ENCODE measurements at regions not wholly inside any gene's neighbourhood (a gene's known extent, or its start where the extent isn't known, plus 50 kb on each side); places are given as distances from the start of the nearest gene placed in this dataset.

DNA sequence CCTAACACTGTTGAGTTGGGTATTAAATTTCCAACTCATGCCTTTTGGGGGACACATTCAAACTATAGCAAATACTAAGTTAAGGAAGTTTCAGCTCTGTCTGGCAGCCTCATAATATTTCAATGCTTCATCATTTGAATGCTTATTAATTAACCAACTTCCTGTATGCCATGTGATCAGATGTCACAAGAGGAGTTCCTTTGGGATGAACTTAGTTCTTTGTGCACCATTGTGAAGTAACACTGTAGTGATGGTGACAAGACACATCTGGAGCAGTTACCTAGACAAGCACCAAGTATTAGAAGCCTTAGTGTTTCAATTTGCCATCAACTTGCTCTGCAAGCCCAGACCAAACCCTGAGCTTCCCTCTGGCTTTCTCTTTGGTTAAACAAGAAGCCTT, 90.7 kb upstream of the IL12B start:
- TF ChIP-seq, protein P1, sequence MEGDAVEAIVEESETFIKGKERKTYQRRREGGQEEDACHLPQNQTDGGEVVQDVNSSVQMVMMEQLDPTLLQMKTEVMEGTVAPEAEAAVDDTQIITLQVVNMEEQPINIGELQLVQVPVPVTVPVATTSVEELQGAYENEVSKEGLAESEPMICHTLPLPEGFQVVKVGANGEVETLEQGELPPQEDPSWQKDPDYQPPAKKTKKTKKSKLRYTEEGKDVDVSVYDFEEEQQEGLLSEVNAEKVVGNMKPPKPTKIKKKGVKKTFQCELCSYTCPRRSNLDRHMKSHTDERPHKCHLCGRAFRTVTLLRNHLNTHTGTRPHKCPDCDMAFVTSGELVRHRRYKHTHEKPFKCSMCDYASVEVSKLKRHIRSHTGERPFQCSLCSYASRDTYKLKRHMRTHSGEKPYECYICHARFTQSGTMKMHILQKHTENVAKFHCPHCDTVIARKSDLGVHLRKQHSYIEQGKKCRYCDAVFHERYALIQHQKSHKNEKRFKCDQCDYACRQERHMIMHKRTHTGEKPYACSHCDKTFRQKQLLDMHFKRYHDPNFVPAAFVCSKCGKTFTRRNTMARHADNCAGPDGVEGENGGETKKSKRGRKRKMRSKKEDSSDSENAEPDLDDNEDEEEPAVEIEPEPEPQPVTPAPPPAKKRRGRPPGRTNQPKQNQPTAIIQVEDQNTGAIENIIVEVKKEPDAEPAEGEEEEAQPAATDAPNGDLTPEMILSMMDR (IDR thresholded peaks at IDR 0.05): no peak
- TF ChIP-seq ZFX (IDR thresholded peaks at IDR 0.05; ENCODE audit: borderline replicate concordance): no peak
- no peak overlapping the region for H3K27ac ChIP-seq

DNA sequence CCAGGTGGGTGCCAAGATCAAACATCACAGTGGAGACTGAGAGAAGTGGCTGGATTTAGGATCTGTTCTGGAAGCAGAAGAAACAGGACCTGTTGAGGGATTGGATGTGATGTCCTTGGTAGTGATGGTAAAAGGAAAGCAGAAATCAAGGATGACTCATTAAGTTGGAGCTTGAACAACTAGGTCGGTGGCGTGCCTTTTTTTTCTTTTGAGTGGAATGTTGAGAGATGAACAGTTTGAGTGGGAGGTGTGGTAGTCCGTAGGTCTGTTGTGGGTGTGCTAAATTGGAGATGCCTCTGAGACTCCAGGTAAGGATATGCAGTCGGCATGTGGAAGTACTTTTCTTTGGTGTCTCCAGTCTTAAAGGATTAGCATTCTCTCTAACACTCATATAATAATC, 92.1 kb upstream of the IL12B start:
- TF ChIP-seq, protein P1 (IDR thresholded peaks at IDR 0.05): no peak
- no peak for TF ChIP-seq ZFX (IDR thresholded peaks at IDR 0.05; ENCODE audit: borderline replicate concordance)
- H3K27ac ChIP-seq: no peak overlapping the region

DNA sequence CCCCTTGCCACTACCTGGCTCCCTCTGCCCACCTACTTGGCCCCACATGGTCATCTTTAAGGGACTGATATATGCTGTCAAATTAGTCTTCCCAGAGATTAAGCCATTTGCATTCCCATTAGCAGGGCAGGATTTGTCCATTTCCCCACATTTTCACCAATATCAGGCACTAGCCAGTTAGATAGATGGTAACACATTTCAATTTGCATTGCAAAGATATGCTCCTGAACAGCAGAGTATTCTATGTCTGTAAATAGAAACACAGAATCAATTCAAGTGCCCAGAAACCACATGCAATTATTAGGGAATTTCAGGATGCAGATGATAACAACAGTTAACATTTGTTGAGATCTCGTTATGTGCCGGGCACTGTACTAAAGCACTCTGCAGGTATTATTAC, 92.6 kb upstream of the IL12B start:
- TF ChIP-seq, protein P1 (IDR thresholded peaks at IDR 0.05): no peak
- TF ChIP-seq ZFX (IDR thresholded peaks at IDR 0.05; ENCODE audit: borderline replicate concordance): no peak

DNA sequence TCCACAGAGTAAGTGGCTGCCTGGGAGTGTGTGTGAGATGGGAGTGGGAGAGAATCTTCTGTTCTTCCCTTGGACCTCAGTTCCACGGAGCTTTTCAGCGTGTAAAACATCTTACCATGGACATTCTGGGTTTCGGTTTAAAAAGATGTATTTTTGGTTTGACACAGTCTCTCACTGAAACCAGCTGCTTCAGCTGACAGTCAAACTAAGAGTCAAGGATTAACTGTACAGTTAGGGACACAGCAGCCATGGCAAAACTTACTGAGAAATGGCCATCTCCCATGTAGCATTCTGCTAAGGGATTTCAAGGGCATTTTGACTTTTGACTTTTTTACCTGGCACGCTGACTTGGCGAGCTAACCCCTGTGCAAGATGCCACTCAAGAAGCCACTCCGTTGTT, 93.8 kb upstream of the IL12B start:
- no peak overlapping the region for H3K27ac ChIP-seq
- TF ChIP-seq ZFX (IDR thresholded peaks at IDR 0.05; ENCODE audit: borderline replicate concordance): no peak
- TF ChIP-seq, protein P1 (IDR thresholded peaks at IDR 0.05): no peak

More for the DNA sequence above, 92.6 kb upstream of the IL12B start:
- no peak overlapping the region for H3K27ac ChIP-seq

DNA sequence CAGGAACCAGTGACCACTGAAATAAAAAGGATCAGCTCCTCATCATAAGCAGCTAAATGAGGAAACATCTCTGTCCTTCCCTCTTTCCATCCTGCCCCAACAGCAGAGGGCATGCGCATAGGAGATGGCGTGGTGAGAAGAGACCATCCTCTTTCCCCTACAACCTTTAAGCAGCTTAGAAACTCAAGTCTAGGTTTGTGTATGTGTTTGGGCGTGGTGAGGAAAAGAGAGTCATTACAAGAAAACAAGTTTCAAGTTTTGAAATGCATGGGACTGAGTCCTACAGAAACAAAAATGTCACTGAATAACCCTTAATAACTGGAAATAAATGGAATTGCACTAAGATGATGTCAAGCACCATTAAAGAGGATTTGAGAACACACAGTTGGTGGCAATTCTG, 96.4 kb upstream of the IL12B start:
- H3K27ac ChIP-seq: no peak overlapping the region
- TF ChIP-seq, protein P1 (IDR thresholded peaks at IDR 0.05): no peak
- TF ChIP-seq ZFX (IDR thresholded peaks at IDR 0.05; ENCODE audit: borderline replicate concordance): no peak

DNA sequence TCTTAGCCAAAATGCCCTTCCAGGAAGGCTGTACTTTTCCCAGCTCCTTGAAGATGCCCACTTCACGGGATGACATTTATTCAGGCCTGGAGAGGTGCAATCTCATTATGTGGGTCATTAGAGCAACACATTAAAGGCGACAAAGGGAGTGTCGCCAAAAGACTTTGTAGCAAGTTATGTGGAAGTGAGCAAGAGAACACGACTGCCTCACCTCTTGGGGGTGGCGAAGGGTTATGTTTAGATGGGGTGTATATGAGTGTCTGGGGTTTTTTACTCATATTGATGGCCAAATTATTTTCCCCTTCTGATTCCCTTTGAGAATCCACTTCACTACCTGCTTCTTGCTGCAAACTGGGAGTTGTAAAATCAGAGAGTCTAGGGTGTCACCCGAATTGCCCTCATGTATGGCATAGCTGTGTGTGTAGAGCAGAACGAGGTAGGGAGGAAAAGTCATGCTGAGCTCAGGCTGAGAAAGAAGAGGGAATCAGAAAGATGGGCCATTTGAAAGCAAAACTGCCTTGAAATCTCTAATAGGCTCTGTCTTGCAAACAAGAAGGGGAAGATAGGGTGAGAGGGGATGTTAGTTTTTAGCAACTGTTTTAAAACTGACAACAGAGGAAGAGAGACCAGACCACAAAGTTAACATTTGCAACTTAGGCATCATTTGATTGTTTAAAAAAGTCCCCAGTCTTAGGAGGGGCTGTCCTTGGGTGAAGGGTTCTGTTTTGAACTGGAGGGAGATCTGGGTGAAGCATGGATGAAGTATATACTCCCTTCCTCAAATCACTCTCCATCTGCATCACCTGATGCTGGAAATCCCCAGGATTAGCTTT, 97.1 kb upstream of the IL12B start:
- TF ChIP-seq, protein P1 (IDR thresholded peaks at IDR 0.05): no peak
- TF ChIP-seq ZFX (IDR thresholded peaks at IDR 0.05; ENCODE audit: borderline replicate concordance): no peak
- H3K27ac ChIP-seq: no peak overlapping the region

DNA sequence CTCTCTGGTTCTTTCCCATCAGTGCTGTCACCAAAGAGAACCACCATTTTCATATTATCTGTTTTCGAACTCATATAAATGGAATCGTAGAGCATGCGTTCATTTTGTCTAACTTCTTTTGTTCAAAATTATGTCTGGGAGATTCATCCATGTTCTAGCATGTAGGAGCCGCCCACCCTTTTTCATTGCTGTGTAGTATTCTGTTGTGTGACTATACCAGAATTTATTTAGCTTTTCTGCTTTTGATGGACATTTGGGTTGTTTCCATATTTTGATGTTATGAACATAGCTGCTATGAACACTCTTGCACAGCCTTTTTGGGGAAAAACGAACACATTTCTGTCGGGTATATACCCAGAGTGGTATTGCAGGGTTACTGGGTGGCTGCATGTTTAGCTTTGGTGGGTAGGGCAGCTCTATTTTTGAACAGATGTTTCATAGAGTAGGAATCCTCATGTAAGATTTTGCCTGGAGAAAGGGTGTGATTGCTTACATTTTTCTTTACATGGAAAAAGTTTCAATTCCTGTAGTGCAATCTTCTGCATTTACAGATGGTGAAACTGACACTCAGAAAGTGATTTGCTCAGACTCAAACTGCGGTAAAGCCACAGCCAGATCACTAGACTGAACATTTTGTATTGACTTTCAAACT, 100.2 kb upstream of the IL12B start:
- TF ChIP-seq, protein P1 (IDR thresholded peaks at IDR 0.05): no peak
- TF ChIP-seq ZFX (IDR thresholded peaks at IDR 0.05; ENCODE audit: borderline replicate concordance): no peak

More for the DNA sequence above, 100.2 kb upstream of the IL12B start:
- no peak overlapping the region for H3K27ac ChIP-seq
